HG03039 (cell line): ENCODE measurements at regions not wholly inside any gene's neighbourhood (a gene's known extent, or its start where the extent isn't known, plus 50 kb on each side); places are given as distances from the start of the nearest gene placed in this dataset.

Source experiments
- ATAC-seq: cut with Tn5 transposase; IDR thresholded peaks from one replicate; pipeline ENCODE4 v1.9.1; 2021; ENCODE audit warnings: mild to moderate bottlenecking, moderate library complexity; ENCODE audit not compliant: unreplicated experiment

DNA sequence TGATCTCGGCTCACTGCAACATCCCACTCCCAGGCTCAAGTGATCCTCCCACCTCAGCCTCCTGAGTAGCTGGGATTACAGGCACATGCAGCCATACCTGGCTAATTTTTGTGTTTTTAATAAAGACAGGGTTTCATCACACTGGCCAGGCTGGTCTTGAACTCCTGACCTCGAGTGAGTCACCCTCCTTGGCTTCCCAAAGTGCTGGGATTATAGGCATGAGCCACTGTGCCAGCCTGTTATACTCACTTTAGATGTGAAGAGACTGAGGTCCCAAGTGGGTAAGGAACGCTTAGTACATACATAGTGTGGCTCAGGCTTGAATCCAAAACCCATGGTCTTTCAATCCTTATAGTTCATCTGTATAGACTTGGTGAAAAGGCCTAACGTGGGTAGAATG is 63.7 kb upstream of the EPS8L3 start:
- no peak for ATAC-seq

DNA sequence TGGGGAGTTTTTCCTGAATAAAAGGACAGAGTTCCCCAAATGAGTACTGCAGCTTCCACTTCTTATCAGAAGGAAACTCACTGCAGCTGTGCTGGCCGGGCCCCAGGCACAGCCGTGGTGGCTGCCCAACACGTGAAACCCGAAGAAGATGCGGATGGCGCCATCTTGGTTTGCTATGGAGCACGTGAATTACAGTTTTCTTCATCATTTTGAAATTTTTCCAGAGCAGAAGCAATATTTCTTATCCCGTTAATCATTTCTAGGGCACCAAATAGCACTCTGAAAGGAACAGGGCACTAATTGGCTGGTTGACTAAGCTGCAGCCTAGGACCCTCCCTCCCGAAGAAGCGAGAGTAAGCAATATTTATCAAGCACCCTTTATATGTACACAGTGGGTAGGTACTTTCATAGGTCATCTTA is 63.2 kb upstream of the EPS8L3 start:
- no peak for ATAC-seq

DNA sequence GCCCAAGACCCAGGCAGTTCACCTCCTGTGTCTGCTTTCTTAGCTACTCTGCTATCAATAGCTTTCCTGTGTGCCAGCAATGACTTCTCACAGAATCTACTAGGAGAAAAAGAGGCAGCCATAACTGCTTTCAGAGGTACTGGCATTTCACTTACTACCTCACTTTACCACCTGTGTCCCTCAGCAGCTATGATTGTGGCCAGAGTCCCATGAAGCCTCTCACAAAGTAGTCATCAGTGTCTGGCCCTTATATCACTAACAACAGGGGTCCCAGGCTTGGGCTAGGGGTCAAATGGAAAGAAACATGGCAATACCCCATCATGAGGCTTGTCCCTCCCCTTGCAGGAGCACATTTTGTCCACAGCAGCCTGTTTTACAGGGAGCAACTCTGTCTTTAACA is 62.7 kb upstream of the EPS8L3 start:
- ATAC-seq: no peak

DNA sequence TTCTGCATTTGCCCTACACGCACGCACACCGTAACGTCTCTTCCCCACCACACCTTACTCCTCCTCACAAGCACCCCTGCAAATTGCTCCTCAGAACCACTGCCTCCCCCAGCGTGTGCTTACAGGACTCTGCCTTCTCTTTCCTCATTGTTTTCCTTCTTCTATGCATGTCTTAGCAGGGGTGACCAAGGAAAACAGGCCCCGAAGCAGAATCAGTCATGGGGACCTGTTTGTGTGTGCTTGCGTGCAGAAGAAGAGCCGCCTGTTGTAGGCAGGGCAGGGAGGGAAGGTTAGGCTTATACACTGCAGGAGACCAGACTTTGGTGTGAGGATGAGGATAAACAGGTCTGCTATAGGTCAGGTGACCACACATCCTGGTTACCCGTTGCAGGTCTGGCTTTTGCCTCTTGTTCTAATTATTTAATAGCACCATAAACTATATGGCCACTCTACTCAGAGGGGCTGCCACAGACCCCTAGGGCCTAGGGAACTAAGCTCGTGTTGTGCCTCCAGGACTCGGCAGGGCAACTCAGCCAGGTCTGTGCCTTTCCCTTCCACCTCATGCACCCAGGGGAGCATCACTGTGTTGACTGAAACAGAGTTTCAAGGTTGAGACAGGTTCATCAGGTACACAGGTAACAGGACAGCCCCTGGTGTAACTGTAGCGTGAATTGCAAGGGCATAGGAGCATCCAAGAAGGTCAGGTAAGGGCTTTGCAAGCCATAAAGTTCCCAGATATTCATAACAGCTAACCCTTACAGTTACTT is 60.8 kb upstream of the EPS8L3 start:
- ATAC-seq: no peak

DNA sequence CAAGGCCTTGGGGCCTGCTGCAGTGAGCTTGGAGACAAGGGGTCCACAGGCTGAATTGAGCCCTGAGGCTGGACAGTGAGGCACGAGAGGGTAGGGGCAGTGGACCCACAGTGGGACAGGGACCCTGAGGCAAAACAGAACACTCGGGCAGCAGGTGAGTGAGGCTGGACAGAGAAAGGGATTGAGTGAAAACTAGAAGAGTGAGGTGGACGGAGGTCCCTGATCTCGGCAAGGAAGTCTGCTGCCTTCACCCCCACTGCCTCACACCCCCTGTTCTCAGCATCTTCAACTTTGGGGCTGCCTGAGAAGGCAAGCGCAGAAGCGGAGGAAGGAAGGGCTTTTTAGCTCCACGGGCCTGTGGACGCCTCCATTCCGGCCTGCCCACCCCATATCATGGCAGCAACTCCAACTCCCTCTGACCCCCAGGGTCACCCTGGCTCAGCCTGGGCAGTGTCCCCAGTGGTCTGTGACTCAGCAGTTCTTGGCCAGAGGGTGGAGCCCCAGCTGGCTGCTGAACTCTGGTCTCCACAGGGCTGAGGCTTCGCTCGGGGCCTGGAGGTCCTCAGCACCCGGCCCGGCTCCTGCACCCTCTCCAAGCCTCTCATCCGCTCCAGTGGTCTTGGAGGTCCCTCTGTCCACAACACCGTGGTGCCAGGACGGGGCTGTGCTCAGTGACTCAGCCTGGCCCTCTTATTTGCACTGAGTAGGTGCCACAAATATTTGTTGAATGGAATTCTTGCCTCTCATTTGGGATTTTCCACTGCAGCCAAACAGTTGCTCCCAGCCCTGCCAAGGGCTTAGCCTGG is 60.0 kb upstream of the EPS8L3 start:
- ATAC-seq: no peak

DNA sequence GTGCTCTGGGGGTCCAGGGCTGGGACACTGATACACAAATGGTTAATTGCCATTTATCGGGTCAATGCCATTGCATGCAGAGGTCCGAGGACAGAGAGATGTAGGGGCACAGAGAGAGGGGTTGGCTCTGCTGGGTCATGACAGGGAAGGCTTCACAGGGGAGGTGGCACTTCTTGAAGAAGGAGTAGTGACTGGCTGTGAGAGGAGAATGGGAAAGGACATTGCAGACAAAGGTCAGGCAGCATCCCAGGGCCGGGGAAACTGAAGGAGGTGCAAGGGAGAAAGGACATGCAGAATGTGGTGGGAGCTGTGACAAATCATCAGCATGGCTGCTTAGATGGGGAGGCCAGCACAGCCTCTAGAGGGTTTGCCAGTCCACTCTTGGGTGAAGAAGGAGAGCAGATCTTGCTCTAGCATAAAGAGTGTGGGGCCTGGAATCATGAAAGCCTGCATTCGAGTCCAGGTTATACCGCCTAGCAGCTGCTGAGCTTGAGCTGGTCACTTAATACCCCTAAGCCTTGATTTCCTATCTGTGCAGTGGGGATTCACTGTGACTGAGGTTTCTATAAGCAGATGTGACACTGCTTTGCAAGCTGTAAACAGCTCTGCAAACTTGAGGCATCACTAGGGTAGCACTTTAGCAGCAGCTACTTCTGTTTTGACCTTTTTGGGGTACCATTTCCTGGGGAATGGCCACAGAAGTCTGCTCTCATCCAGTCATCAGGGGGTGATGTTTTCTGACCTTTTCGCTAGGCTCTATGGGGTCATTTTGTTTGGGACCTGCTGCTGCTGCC is 59.2 kb upstream of the EPS8L3 start:
- no peak for ATAC-seq

DNA sequence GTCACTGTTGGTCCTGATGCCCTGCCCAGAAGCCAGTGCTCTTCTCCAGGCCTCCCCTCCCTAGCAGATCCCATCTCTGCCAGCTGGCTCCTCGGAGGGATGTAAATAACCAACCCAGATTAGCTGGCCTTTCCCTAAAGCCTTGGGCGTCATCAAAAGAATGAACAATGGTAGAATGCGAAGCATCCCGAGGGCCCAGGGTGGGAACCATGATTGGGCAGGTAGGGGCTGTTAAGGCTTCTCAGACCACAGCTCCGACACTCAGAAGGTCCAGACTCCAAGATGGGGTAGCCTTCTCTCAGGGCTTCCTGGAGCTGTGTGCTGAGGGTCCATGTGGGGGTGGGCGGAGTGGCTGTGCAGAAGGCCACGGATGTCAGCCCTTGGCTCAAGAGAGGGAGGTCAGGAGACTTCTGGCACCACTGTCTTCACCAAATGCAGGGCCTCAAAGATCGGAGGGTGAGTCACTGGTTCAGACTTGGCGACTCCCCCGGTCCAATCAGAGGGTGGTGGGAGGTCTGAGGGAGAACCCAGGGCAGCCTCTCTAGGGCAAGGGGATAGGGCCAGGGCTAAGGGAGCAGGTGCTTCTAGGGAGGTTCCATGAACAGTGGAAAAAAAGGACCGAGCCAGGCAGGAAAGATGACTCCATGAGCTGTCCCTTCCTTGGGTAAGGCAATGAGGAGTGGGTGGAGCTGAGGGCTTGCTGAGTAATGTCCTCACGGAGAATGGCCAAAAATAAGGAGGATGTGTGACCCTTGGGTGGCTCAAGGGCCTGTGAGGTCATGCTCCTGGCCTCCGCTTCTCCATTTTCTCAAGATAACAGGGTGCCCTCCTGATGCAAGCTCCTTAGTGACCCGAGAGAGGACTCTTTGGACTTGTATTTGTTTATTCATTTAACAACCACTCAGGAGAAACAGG is 58.4 kb upstream of the EPS8L3 start:
- no peak for ATAC-seq

DNA sequence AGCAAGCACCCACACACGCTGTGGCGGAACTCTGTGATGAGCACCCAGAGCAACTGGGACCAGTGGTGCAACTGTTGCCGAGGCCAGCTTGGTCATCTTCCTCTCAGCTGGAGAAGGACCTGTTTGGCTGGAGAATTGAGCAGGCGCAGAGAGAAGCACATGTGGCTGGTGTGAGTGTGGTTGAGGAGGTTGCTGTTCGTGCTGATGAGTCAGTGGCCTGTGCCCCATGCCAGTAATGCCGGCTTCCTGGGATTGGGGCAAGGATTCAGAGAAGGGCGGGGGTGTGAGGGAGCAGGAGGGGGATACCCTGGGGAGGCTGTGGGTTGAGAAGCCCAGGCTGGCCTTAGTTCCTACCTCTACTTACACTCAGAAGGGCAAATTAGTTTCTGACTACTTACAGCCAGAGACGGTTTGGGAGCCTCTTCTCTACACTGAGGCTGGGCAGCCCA is 57.5 kb upstream of the EPS8L3 start:
- ATAC-seq: no peak

DNA sequence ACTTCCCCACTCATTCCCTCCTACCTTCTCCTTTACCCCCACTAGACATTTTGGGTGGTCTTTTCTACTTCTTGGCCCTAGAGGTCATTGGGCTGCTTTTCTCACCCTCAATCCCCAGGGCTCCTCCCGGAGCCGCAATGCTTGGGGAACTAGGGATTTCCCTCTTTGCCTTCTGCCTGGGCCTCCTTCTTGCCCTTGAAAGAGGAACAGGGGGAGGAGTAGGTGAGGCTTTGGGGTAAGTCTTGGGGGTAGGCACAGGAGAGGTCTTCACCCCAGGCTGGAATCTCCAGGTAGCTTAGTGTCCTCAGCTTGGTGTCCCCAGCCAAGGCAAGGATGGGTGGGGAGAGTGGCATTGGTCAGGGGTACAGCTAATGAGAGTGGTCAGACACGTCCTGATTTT is 56.2 kb upstream of the EPS8L3 start:
- no peak for ATAC-seq

DNA sequence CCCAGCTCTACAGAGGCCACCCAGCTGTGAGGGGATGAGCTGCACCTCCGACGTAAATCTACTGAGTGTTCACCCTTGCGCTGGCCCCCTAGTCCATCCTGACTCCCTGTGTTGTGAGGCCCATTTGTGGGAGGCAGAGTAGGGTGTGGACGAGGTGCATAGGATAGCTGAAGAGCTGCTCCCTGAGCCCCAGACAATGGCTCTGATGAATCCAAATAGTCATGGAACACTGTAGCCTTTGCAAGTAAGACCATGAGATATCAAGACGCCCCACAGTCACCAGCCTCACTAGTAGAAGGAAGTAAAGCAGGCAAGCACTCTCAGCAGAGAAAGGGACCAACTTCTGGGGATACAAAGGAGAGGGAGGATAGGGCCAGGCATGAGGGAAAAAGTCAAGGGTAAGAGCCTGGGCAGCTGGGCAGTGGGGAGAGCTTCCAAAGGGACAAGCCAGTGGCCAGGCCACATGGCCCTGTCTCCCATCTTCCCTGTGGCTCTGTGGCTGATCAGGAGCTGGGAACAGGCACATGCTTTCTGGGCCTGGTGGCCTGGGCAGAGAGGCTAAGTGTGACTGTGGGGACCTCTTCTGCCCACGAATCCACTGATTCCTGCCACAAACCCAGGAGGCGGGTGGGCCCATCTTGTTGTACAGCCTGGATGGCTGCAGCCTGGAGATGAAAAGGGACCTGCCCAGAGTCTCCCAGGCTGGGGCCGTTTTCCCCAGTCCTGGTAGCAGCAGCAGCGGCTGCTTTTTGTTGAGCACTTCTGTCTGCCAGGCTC is 55.5 kb upstream of the EPS8L3 start:
- ATAC-seq: no peak

DNA sequence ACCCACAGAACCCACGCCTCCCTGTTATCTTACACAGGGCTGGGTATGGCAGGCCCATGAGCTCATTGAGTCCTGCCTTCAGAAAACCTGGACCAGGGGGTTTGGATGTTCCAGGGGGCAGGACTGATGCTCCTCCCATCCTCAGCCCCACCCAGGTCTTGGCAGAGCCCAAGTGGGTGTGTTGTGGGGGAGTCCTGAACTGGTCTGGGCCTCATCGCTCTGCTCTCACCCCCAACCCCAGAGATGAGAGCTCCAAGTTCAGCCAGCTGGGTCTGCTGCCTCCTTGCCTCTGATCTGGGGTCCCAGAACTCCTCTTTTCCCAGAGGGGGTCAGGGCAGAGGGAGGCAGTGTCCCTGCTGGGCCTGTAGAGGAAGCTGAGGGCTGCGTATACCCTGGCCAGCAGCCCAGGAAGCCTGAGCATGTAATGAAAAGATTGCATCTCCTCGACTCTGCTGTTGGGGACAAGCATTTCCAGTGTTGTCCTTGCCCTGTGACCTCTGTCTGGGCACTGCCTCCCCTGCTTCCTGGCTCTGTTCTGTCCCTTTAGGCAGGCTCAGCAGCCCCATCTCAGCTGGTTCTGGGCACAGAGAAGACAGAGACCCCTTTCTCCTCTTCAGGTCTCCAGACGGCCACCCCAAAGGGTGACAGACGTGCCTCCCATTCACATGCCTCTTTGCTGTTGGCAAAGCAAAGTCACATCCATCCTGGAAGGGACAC is 54.7 kb upstream of the EPS8L3 start:
- no peak for ATAC-seq

DNA sequence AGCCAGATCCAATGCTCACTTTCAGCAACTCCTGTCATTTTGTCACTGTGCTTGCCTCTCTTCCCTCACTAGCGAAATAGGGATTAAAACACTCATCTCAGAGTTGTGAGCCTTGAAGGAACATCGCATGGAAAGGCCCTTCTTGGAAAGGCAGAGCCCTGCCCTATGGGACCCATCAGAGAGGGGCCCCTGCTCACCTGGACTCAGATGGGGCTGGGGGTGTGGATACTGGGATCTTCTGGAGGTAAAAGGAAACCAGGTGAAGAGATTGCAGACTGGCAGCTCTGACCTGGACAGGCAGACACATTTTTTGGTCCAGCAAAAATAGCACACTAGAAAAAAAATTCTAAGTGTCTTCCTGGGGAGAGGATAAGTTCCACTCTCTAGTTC is 54.2 kb upstream of the EPS8L3 start:
- ATAC-seq: no peak

DNA sequence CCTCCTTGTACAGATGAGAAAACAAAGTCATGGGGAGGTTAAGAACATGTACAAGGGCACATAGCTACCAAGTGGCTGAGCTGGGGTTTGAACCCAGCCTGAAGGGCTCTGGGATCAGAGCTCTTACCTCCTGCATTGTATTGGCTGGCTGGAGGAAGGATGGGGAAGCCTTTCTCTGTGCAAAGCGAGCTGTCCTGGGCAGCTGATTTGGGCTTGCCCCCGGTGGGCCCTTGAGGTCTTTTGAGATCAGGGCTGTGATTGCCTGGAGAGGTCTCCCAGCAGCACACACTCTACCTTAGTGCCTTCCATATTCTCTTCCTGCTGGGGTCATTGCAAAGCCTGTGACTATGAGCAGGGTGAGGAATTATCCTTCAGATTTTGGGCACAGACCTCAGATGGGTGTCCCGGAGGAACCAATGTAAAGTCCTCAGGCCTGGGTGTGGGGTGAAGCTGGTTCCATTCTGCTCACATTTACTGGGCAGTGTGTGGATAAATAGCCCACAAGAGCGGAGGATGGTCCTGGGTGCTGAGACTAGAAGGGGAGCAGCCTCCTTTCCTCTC is 53.3 kb upstream of the EPS8L3 start:
- no peak for ATAC-seq

DNA sequence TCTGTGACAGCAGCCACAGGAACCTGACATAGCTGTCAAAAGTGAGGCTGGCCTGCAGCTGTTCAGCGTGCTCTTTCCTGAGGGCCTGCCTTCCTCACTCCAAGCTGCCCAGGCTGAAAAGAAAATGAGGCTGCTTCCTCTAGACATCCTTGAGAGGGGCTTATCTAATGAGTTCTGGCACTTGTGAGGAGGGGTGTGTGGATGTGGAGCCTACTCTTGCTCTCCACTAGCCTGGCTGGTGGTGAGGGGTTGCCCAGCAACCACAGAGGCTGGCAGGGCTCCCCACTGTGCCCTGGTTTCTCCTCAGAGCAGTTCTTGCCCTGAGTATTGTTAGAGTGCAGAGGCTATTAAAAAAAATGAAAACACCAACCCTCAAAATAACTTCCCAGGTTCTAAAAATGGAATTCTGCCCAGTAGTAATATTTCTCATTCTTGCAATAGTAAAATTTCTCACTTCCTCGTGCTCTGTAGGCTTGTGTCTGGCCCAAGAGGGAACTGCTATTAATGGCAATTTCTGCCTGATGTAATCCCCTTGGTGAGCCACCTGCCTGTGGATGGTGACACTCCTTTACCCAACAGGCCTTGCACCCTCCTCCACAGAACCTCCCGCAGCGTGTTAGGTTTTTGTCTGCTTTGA is 52.6 kb upstream of the EPS8L3 start:
- ATAC-seq: peak; percentile 86

DNA sequence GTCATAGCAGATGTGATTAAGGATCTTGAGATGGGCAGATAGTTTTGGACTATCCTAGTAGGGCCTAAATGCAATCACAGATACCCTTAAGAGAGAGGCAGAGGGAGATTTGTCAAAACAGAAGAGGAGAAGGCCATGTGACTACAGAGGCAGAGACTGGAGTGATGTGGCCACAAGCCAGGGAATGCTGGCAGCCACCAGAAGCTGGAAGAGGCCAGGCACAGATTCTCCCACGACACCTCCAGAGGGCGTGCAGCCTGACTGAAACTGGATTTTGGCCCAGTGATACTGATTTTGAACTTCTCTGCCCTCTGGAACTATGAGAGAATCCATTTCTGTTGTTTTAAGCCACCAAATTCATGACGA is 52.1 kb upstream of the EPS8L3 start:
- no peak for ATAC-seq

DNA sequence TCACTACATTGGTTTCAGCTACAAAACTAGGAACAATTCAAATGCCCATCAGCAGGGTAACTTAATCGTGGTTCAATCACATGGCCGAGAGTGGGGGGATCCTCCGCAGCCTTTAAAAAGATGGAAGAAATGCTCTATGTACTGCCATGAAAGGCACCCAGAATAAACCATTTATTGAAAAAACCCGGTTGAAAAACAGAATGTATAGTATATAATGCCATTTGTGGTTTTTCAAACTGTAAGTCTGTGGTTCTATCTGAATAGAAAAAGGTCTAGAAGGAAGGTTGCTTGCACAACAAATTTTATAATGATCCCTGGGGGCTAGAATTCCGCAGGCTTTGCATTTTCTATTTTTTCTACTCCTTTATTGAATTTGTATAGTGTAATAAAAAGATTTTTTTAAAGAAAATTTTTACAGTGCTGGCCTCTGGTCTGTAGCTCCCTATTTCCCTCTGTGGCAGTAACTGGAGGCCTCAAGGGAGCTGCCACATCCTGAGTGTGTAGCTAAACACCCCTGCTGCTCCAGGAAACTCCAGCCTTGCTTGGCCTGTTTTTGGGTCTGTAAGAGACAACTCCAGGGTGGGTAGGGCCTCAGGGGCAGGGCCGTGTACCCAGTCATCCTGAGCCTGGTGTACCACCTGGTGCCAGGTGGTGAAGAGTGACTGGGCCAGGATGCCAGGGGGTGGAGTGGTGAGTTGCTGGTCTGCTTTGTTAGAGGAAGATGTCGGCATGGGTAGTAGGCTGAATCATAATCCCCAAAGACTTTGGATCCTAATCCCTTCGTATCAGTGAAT is 51.5 kb upstream of the EPS8L3 start:
- no peak for ATAC-seq

DNA sequence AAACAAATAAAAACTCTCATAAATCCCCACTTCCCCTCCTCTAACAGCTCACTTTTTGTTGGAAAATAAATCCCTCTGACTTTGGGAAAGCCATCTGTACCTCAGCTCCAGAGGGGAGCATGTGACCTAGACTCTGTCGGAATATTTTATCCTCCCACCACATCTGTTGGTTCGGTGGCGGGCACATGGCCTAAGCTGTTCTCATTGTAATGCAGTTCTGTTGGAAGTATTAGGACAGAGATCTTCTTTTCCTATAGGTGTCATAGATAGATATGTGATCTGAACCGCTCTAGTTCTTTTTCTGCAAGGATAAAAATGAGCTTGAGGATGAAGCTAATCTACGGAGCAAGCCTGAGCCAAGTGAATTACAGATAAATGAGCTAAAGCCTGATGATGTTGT is 50.5 kb upstream of the EPS8L3 start:
- ATAC-seq: no peak
